GM21360 (cell line): ENCODE measurements at regions not wholly inside any gene's neighbourhood (a gene's known extent, or its start where the extent isn't known, plus 50 kb on each side); places are given as distances from the start of the nearest gene placed in this dataset.
A peak's percentile ranks its signal among the peaks of the same experiment; 100 is the strongest.

Source experiments
- ATAC-seq: cut with Tn5 transposase; IDR thresholded peaks from one replicate; pipeline ENCODE4 v1.9.1; 2021; ENCODE audit warnings: mild to moderate bottlenecking, moderate library complexity; ENCODE audit not compliant: unreplicated experiment

- ATAC-seq, result no peak
These were observed 98.0 kb upstream of the E2F7 start for GRCh38 chr12:77163074-77164038.

DNA sequence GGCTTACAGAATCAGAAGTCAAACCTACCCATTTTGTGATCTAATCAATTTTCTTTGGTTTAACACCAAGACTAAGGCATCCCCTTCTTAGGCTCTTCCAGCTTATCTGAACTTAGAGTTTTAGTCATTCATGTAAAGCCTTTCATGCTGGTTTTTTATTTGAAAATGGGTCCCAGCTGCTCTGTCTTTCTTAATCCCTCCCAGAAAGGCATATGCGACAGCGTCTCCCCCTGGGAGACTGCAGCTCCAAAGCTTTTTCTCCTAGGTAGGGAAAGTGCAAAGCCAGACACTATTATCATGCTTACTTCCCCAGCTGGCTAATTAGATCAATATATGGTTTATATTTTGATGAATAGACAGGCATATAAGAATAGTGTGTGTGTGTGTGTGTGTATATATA is 96.6 kb upstream of the E2F7 start:
- ATAC-seq, result no peak

- ATAC-seq, result no peak
These were observed 95.6 kb upstream of the E2F7 start for GRCh38 chr12:77160931-77161330.

GRCh38 chr12:77153706-77154105 is 88.3 kb upstream of the E2F7 start:
- ATAC-seq, result no peak

GRCh38 chr12:77152623-77153193 is 87.3 kb upstream of the E2F7 start:
- ATAC-seq, result no peak

- no peak for ATAC-seq
These were observed 85.7 kb upstream of the E2F7 start for GRCh38 chr12:77151030-77151429.

GRCh38 chr12:77133566-77133965 is 68.2 kb upstream of the E2F7 start:
- no peak for ATAC-seq

GRCh38 chr12:77131977-77132490 is 66.7 kb upstream of the E2F7 start:
- ATAC-seq, result no peak

GRCh38 chr12:77130193-77130592 is 64.8 kb upstream of the E2F7 start:
- ATAC-seq, result no peak

DNA sequence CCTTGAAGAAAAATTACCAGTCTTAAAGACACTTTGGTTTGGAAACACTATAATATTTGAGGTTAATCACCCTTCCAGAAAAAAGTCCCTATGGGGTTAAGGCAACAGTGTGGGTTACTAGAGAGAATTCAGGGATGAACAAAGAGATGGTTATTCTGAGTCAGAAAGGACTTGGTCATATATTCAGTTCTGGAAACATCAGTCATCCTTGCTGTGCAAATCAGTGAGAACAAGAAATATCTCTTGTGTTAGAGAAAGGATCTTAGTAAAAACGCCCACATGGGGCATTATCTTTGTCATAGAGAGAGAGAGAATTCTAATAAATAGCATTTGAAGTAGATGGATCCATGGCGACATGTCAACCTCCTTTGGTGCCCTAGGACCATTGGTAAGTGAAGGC is 59.4 kb upstream of the E2F7 start:
- ATAC-seq, result peak; percentile 58

- no peak for ATAC-seq
These were observed 57.3 kb upstream of the E2F7 start for GRCh38 chr12:77122661-77123060.

- no peak for ATAC-seq
These were observed 56.9 kb upstream of the E2F7 start for GRCh38 chr12:77122236-77122635.

- ATAC-seq, result no peak
These were observed 55.1 kb upstream of the E2F7 start for GRCh38 chr12:77120156-77121085.

DNA sequence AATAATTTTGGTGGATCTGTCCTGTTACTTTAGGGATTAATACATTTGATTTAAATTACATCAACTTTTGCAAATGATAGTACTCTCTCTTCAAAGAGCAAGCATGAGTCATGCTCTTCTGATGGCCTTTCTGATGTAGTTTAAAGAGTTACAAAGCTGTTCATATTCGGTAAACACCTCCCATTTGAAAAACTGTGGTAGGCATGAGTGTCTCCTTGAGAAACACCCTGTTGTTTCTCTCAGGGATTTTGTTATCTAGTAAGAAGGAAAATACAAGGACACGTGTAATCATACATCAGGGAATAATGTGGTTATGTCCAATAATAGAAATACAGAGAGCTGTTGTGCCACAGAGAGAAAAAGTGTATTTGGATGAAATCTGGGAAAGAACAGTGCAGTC is 53.3 kb upstream of the E2F7 start:
- no peak for ATAC-seq

DNA sequence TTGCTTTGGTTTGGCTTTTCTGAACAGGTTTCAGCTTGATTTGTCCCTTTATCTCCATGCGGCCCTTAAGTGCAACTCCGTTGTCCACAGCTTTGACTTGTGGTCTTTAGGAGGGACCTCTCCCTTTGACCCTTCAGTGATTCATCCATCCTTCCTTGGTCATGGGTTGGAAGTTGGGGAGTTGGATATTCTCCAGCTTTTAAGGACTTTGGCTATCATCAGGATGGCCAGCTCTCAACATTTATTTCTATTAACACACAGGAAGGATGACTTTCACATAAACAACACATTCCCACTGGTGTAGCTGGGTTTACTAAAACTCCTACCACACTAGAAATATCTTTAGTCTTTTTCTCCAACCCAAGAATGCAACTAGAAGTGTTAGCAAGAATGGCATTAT is 50.9 kb upstream of the E2F7 start:
- no peak for ATAC-seq

DNA sequence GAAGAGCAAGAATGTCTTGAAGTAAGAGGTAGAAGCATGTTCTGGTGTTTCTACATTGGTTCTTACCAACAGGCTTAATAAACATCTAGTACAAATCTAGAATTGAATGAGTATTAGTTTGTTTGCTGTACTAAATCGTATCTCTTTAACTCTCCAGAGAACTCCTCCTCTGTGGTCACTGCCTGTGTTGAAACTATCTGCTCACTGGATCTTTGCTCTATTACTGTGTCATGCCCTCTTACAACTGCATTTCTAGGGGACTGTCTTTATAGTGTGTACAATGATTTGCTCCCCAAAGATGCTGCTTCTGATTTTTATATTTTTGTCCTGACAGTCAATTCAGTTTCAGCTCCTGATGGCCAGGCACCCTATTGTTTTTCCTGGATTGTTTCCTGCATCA is 50.1 kb upstream of the E2F7 start:
- no peak for ATAC-seq
